Prostate gland (tissue), 2 donors: ENCODE measurements at regions not wholly inside any gene's neighbourhood (a gene's known extent, or its start where the extent isn't known, plus 50 kb on each side); places are given as distances from the start of the nearest gene placed in this dataset.

ENCODE experiments used
- CTCF ChIP-seq, 4 experiments: fragments of 200-600 bp in 2 of 4; fragments of 450-650 bp in 2 of 4; sonication (generic) in 2 of 4; IDR thresholded peaks; 1 replicate in 3 of 4; 2 replicates in 1 of 4; pipeline ENCODE4 v1.5.1; 2016 to 2019; ENCODE audit warnings: antibody characterized with exemption in 4 of 4, mild to moderate bottlenecking in 2 of 4, moderate library complexity in 2 of 4
- POLR2AphosphoS5 ChIP-seq: sonication (generic); formaldehyde crosslinking; IDR thresholded peaks from one replicate; pipeline ENCODE4 v1.6.1; 2017; ENCODE audit warnings: antibody characterized with exemption

- TF ChIP-seq CTCF (IDR thresholded peaks at IDR 0.05): no peak
- no peak for TF ChIP-seq POLR2AphosphoS5
These were observed 83.2 kb upstream of the CYP1B1 start for GRCh38 chr2:38159191-38159590.
